ENCODE measurements at regions not wholly inside any gene's neighbourhood (a gene's known extent, or its start where the extent isn't known, plus 50 kb on each side); places are given as distances from the start of the nearest gene placed in this dataset.
"Not testable (repeated sequence)": the region's sequence is repeated elsewhere in the genome, so short reads cannot be mapped to it uniquely, and the experiment has no call there.

- DNase-seq (ENCODE audit: low spot score) = peak; percentile 36
Observed at GRCh38 chr6:18595774-18596530, 208.8 kb downstream of the RNF144B start.

GRCh38 chr6:18596531-18596835 is 209.3 kb downstream of the RNF144B start:
- DNase-seq (ENCODE audit: low spot score) = no peak

- DNase-seq (ENCODE audit: low spot score) = no peak
Observed at GRCh38 chr6:18598551-18599264, 211.6 kb downstream of the RNF144B start.

GRCh38 chr6:18600255-18600654 is 213.1 kb downstream of the RNF144B start:
- no peak for DNase-seq (ENCODE audit: low spot score)

- DNase-seq (ENCODE audit: low spot score) = no peak
Observed at GRCh38 chr6:18601516-18602020, 214.4 kb downstream of the RNF144B start.

GRCh38 chr6:18602931-18603330 is 215.8 kb downstream of the RNF144B start:
- no peak for DNase-seq (ENCODE audit: low spot score)

- no peak for DNase-seq (ENCODE audit: low spot score)
Observed at GRCh38 chr6:18603361-18603760, 216.2 kb downstream of the RNF144B start.

- DNase-seq (ENCODE audit: low spot score) = no peak
Observed at GRCh38 chr6:18605841-18606240, 218.7 kb downstream of the RNF144B start.

GRCh38 chr6:18609715-18610114 is 222.6 kb downstream of the RNF144B start:
- DNase-seq (ENCODE audit: low spot score) = no peak

GRCh38 chr6:18613319-18613925 is 226.3 kb downstream of the RNF144B start:
- DNase-seq (ENCODE audit: low spot score) = no peak

- no peak for DNase-seq (ENCODE audit: low spot score)
Observed at GRCh38 chr6:18629571-18629970, 242.4 kb downstream of the RNF144B start.

- peak; percentile 7 for DNase-seq (ENCODE audit: low spot score)
Observed at GRCh38 chr6:18632670-18633410, 245.7 kb downstream of the RNF144B start.

- no peak for DNase-seq (ENCODE audit: low spot score)
Observed at GRCh38 chr6:18634912-18635311, 247.8 kb downstream of the RNF144B start.

GRCh38 chr6:18640134-18640533 is 253.0 kb downstream of the RNF144B start:
- DNase-seq (ENCODE audit: low spot score) = no peak

GRCh38 chr6:18640754-18641153 is 253.6 kb downstream of the RNF144B start:
- no peak for DNase-seq (ENCODE audit: low spot score)

- DNase-seq (ENCODE audit: low spot score) = no peak
Observed at GRCh38 chr6:18654821-18655220, 267.7 kb downstream of the RNF144B start.

- DNase-seq (ENCODE audit: low spot score) = no peak
Observed at GRCh38 chr6:18656506-18656905, 269.4 kb downstream of the RNF144B start.

GRCh38 chr6:18659994-18660393 is 272.8 kb downstream of the RNF144B start:
- not testable (repeated sequence) for DNase-seq (ENCODE audit: low spot score)

GRCh38 chr6:18663011-18663410 is 275.9 kb downstream of the RNF144B start:
- DNase-seq (ENCODE audit: low spot score) = no peak

- DNase-seq (ENCODE audit: low spot score) = no peak
Observed at GRCh38 chr6:18664401-18664800, 277.3 kb downstream of the RNF144B start.

- no peak for DNase-seq (ENCODE audit: low spot score)
Observed at GRCh38 chr6:18667612-18668011, 280.5 kb downstream of the RNF144B start.

- DNase-seq (ENCODE audit: low spot score) = no peak
Observed at GRCh38 chr6:18668994-18669393, 281.8 kb downstream of the RNF144B start.
